ENCODE measurements at regions not wholly inside any gene's neighbourhood (a gene's known extent, or its start where the extent isn't known, plus 50 kb on each side); places are given as distances from the start of the nearest gene placed in this dataset.
"Not testable (repeated sequence)": the region's sequence is repeated elsewhere in the genome, so short reads cannot be mapped to it uniquely, and the experiment has no call there.

DNA sequence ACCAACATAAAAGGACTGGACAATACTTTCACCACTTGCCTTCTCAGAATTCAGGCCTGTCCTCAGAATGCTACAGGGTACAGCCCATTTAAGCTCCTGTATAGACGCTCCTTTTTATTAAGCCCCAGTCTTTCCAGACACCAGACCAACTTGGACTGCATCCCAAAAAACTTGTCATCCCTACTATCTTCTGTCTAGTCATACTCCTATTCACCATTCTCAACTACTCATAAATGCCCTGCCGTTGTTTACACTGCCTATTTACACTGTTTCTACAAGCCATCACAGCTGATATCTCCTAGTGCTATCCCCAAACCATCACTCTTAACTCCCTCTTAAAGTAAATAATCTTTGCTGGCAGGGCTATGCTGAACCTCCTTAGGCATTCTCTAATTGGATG is 123.2 kb upstream of the RMP24 start:
- not testable (repeated sequence) for TF ChIP-seq ZFP3 (CRISPR knock-in tag; IDR thresholded peaks at IDR 0.05); RARB (CRISPR knock-in tag; IDR thresholded peaks at IDR 0.05); SNAI2 (CRISPR knock-in tag; IDR thresholded peaks at IDR 0.05); ZFP30 (CRISPR knock-in tag; IDR thresholded peaks at IDR 0.05); ARNTL (CRISPR knock-in tag; IDR thresholded peaks at IDR 0.05; ENCODE audit: borderline replicate concordance, low read depth); ZNF8 (CRISPR knock-in tag; IDR thresholded peaks at IDR 0.05); CSDC2 (CRISPR knock-in tag; IDR thresholded peaks at IDR 0.05); GLIS3 (CRISPR knock-in tag; IDR thresholded peaks at IDR 0.05); TCF4 (CRISPR knock-in tag; IDR thresholded peaks at IDR 0.05; ENCODE audit: borderline replicate concordance); OSR1 (CRISPR knock-in tag; IDR thresholded peaks at IDR 0.05)
- TF ChIP-seq, protein P1, sequence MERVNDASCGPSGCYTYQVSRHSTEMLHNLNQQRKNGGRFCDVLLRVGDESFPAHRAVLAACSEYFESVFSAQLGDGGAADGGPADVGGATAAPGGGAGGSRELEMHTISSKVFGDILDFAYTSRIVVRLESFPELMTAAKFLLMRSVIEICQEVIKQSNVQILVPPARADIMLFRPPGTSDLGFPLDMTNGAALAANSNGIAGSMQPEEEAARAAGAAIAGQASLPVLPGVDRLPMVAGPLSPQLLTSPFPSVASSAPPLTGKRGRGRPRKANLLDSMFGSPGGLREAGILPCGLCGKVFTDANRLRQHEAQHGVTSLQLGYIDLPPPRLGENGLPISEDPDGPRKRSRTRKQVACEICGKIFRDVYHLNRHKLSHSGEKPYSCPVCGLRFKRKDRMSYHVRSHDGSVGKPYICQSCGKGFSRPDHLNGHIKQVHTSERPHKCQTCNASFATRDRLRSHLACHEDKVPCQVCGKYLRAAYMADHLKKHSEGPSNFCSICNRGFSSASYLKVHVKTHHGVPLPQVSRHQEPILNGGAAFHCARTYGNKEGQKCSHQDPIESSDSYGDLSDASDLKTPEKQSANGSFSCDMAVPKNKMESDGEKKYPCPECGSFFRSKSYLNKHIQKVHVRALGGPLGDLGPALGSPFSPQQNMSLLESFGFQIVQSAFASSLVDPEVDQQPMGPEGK (CRISPR knock-in tag; IDR thresholded peaks at IDR 0.05; ENCODE audit: borderline replicate concordance) = not testable (repeated sequence)
- TF ChIP-seq, protein P2, sequence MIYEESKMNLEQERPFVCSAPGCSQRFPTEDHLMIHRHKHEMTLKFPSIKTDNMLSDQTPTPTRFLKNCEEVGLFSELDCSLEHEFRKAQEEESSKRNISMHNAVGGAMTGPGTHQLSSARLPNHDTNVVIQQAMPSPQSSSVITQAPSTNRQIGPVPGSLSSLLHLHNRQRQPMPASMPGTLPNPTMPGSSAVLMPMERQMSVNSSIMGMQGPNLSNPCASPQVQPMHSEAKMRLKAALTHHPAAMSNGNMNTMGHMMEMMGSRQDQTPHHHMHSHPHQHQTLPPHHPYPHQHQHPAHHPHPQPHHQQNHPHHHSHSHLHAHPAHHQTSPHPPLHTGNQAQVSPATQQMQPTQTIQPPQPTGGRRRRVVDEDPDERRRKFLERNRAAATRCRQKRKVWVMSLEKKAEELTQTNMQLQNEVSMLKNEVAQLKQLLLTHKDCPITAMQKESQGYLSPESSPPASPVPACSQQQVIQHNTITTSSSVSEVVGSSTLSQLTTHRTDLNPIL (CRISPR knock-in tag; IDR thresholded peaks at IDR 0.05; ENCODE audit: low read depth) = not testable (repeated sequence)

Measured in SK-N-SH treated with all-trans-retinoic acid at 6 μM for 48 hours (cell line).